Gastroesophageal sphincter (tissue), 4 donors: ENCODE measurements at regions not wholly inside any gene's neighbourhood (a gene's known extent, or its start where the extent isn't known, plus 50 kb on each side); places are given as distances from the start of the nearest gene placed in this dataset.

Experiments used
- ATAC-seq: fragments of 150-250 bp; one replicate; pipeline ENCODE4 v1.9.1; 2016; ENCODE audit warnings: mild to moderate bottlenecking, moderate library complexity
- H3K27ac ChIP-seq, 4 donors: fragments of 200-600 bp; sonication (generic) in 3 of 4; 1 replicate in 3 of 4; 2 replicates in 1 of 4; pipeline ENCODE4 v1.5.1; 2016 to 2019
- H3K27me3 ChIP-seq: fragments of 200-600 bp; sonication (generic); one replicate; pipeline ENCODE4 v1.5.1; 2019
- H3K36me3 ChIP-seq, 2 donors: fragments of 200-600 bp; sonication (generic); one replicate each; pipeline ENCODE4 v1.5.1; 2019; ENCODE audit warnings: control low read depth in 1 of 2
- H3K4me1 ChIP-seq, 3 donors: fragments of 200-600 bp; sonication (generic); 1 replicate in 2 of 3; 2 replicates in 1 of 3; pipeline ENCODE4 v1.5.1; 2016 to 2019; ENCODE audit warnings: control low read depth in 2 of 3
- H3K4me3 ChIP-seq, 2 donors: fragments of 200-600 bp; sonication (generic); one replicate each; pipeline ENCODE4 v1.5.1; 2019; ENCODE audit warnings: mild to moderate bottlenecking in 1 of 2, moderate library complexity in 1 of 2
- H3K9me3 ChIP-seq, 3 donors: fragments of 200-600 bp; sonication (generic); one replicate each; pipeline ENCODE4 v1.5.1; 2017 to 2019; ENCODE audit warnings: control low read depth in 2 of 3
- CTCF ChIP-seq, 4 experiments: fragments of 200-600 bp in 2 of 4; fragments of 450-650 bp in 2 of 4; sonication (generic) in 1 of 4; IDR thresholded peaks; one replicate each; pipeline ENCODE4 v1.5.1; 2017 to 2019; ENCODE audit warnings: antibody characterized with exemption in 4 of 4, mild to moderate bottlenecking in 2 of 4, moderate library complexity in 2 of 4
- EP300 ChIP-seq: sonication (generic); formaldehyde crosslinking; IDR thresholded peaks from one replicate; pipeline ENCODE4 v1.6.1; 2017; ENCODE audit warnings: antibody characterized with exemption, mild to moderate bottlenecking
- POLR2A ChIP-seq, 2 donors: fragments of 450-650 bp; IDR thresholded peaks; one replicate each; pipeline ENCODE4 v1.6.1; 2017; ENCODE audit warnings: antibody characterized with exemption in 2 of 2, mild to moderate bottlenecking in 2 of 2, moderate library complexity in 1 of 2
- POLR2AphosphoS5 ChIP-seq: sonication (generic); formaldehyde crosslinking; IDR thresholded peaks from one replicate; pipeline ENCODE4 v1.6.1; 2017; ENCODE audit warnings: antibody characterized with exemption
- WGBS, 2 donors: methylation state at CpG; one replicate each; pipeline ENCODE4 v1.1.5; 2018; ENCODE audit warnings: low coverage in 1 of 2; 5-methylcytosine and 5-hydroxymethylcytosine counted together

DNA sequence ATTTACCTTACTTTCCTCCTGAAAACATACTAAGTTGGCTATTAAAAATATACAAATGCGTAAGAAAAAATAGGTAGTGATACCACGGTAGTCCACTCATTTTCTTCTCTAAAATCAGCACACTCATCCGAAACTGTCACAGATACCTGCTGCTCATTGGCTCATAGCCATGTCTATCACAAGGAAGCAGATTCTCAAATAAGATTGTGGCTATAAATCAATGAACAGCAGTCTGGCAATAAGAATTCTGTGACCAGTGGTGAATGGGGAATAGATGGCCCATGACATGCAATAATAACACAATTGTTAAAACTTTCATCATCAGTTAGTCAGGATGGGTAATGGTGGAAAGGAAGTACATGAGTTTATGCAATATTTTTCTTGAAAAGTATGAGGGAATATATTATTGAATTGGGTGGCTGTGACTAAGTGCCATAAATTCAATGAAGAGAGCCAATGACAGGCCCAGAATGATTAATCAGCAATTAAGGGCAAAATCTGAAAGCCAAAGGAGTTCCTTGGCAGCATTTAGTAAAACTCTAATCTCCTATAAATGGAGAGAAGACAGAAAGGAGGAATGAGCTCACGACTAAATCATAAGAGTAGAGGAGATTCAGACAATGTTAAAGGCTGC is 202.3 kb upstream of the NEIL3 start:
- no peaks in the 10 kb centered on the region for H3K4me1 ChIP-seq
- 38 to 74% methylated on average over 3 to 4 of the region's 4 CpGs for WGBS, 2 donors
- TF ChIP-seq POLR2AphosphoS5: peak; percentile 9
- no peak for TF ChIP-seq POLR2A (IDR thresholded peaks at IDR 0.05)
- ATAC-seq: no peak
- H3K4me3 ChIP-seq: no peak overlapping the region
- peaks cover 0 to 8% (median 0%) of the 10 kb centered on the region in 3 donors for H3K9me3 ChIP-seq
- no peak overlapping the region for H3K27ac ChIP-seq
- no peaks in the 10 kb centered on the region for H3K27me3 ChIP-seq
- H3K36me3 ChIP-seq: no peaks in the 10 kb centered on the region

DNA sequence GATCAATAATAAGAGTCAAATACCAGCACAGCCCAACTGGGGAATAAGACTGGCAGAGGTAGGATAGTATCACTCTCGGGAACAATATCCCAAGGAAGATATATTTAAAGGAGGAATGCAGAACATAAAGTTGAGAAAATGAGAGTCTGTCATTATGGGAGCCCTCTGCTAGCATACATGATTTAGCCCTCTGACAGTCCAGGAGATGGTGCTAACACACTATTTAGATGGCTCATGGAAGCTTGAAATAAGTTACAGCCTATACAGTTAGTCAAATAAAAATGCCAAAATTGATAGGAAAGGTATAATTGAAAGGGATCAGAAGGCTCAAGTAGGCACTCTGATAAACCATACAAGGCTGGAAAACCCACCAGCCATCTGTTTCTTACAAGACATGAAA is 201.0 kb upstream of the NEIL3 start:
- no peak for ATAC-seq
- TF ChIP-seq POLR2A (IDR thresholded peaks at IDR 0.05): no peak
- no peak for TF ChIP-seq POLR2AphosphoS5
- Histone ChIP-seq H3K27me3 (no peaks in the 10 kb centered on the region), H3K4me3 (no peak overlapping the region), H3K36me3 (no peaks in the 10 kb centered on the region), H3K9me3 (peaks cover 0 to 8% (median 0%) of the 10 kb centered on the region in 3 donors), H3K27ac (no peak overlapping the region), H3K4me1 (no peaks in the 10 kb centered on the region)
- whole genome bisulfite sequencing, 2 donors: 80% methylated on average over 1 of the region's 1 CpG; no CpG with 5 or more reads in 1 of the 2 donors

GRCh38 chr4:177109769-177110168 is 199.9 kb upstream of the NEIL3 start:
- TF ChIP-seq POLR2AphosphoS5: no peak
- no peak for TF ChIP-seq EP300
- TF ChIP-seq POLR2A (IDR thresholded peaks at IDR 0.05): no peak
- TF ChIP-seq CTCF (IDR thresholded peaks at IDR 0.05): no peak
- no peaks in the 10 kb centered on the region for H3K27me3 ChIP-seq
- no peaks in the 10 kb centered on the region for H3K36me3 ChIP-seq
- H3K9me3 ChIP-seq: peaks cover 0 to 8% (median 0%) of the 10 kb centered on the region in 3 donors
- H3K4me1 ChIP-seq: no peaks in the 10 kb centered on the region
- H3K27ac ChIP-seq: no peak overlapping the region
- ATAC-seq: no peak
- no peak overlapping the region for H3K4me3 ChIP-seq
- WGBS, 2 donors: 50% methylated on average over 1 of the region's 1 CpG; no CpG with 5 or more reads in 1 of the 2 donors

DNA sequence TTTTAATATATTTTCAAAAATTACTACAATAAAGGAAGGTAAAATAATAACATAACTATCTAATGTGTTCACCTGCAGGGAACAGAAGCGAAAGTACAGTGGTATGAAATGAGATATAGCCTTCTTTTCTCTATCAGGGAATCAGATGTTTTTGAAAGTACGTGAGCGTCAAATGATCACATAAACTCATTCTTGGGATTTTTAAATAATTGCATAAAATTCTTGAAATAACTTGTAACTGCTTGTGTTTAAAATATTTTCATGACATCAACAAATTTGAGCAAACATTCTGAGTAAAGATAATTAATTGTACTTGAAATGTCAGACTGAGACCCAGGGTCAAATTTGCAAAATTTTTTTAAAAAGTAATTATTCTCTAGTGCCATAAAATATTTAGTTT is 193.5 kb upstream of the NEIL3 start:
- Histone ChIP-seq H3K9me3 (peaks cover 0 to 17% (median 0%) of the 10 kb centered on the region in 3 donors), H3K27ac (no peak overlapping the region), H3K4me3 (no peak overlapping the region), H3K4me1 (no peaks in the 10 kb centered on the region), H3K36me3 (no peaks in the 10 kb centered on the region), H3K27me3 (no peaks in the 10 kb centered on the region)
- TF ChIP-seq POLR2A (IDR thresholded peaks at IDR 0.05): no peak
- no peak for ATAC-seq
- 59 to 90% methylated on average over 3 of the region's 3 CpGs for WGBS, 2 donors

DNA sequence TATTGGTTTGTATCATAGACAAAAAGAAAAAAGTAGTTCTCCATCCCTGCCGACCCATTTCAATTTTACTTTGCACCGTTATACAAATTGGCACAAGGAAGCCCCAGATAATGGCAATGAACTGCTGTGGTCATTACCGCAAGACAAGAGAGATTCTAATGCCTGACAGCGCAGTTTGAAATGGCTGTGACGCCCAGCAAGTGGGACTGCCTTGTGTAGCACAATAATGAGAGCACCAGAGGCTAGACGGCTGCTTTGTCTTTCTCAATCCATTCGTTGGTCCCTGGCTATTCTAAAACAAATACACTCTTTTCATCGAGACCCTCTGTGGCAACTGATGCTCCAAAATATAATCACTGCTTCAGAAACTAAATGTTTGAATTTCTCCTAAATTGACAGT is 192.4 kb upstream of the NEIL3 start:
- Histone ChIP-seq H3K4me3 (no peak overlapping the region), H3K9me3 (peaks cover 0 to 12% (median 0%) of the 10 kb centered on the region in 3 donors), H3K27me3 (no peaks in the 10 kb centered on the region), H3K36me3 (no peaks in the 10 kb centered on the region), H3K27ac (no peak overlapping the region), H3K4me1 (no peaks in the 10 kb centered on the region)
- no peak for ATAC-seq
- TF ChIP-seq POLR2AphosphoS5 (no peak), CTCF (IDR thresholded peaks at IDR 0.05) (no peak), EP300 (no peak), POLR2A (IDR thresholded peaks at IDR 0.05) (no peak)
- 63 to 65% methylated on average over 6 to 8 of the region's 8 CpGs for WGBS, 2 donors

GRCh38 chr4:177118596-177118995 is 191.1 kb upstream of the NEIL3 start:
- peaks cover 0 to 11% (median 0%) of the 10 kb centered on the region in 3 donors for H3K9me3 ChIP-seq
- no peak overlapping the region for H3K27ac ChIP-seq

More at GRCh38 chr4:177118596-177118995, 191.1 kb upstream of the NEIL3 start:
- no peaks in the 10 kb centered on the region for H3K4me1 ChIP-seq
- TF ChIP-seq CTCF (IDR thresholded peaks at IDR 0.05) (no peak), POLR2AphosphoS5 (peak; percentile 26)
- H3K27me3 ChIP-seq: no peaks in the 10 kb centered on the region
- ATAC-seq: peak; percentile 91
- no peaks in the 10 kb centered on the region for H3K36me3 ChIP-seq
- H3K4me3 ChIP-seq: no peak overlapping the region
